Keratinocyte (primary cell): ENCODE measurements at regions not wholly inside any gene's neighbourhood (a gene's known extent, or its start where the extent isn't known, plus 50 kb on each side); places are given as distances from the start of the nearest gene placed in this dataset.

Experiments used
- EZH2 ChIP-seq: IDR thresholded peaks from one replicate; pipeline ENCODE4 v1.6.1; 2012; ENCODE audit warnings: inconsistent platforms, mild to moderate bottlenecking, low read length, moderate library complexity
- TF ChIP-seq, protein P1 (sequence below), 3 experiments: IDR thresholded peaks in 1 of 3; conservative IDR thresholded peaks in 1 of 3; optimal IDR thresholded peaks in 1 of 3; 2 replicates in 2 of 3; 3 replicates in 1 of 3; pipeline versions ENCODE3 to v1.5.1; 2011; ENCODE audit warnings: low read length in 3 of 3, mild to moderate bottlenecking in 3 of 3, moderate library complexity in 2 of 3, control low read depth in 1 of 3, inconsistent platforms in 1 of 3; ENCODE audit not compliant: insufficient read depth in 2 of 3; ENCODE audit errors: extremely low read depth in 1 of 3

DNA sequence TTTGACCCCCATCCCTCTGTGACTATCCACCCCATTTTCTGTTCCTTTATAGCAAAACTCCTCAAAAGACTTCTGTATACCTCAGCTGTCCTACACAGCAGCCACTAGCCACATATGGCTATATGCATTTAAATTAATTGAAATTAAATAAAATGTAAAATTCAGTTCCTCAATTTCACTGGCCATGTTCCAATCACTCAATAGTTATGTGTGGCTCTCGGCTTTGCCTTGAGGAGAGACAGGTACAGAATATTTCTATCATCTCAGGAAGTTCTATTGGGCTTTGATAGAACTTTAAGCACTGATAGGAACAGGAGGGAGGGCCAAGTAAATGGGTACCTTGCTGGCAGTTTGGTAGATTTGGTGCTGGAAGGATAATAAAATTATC lies 280.3 kb upstream of the AMIGO2 start:
- TF ChIP-seq, protein P1, sequence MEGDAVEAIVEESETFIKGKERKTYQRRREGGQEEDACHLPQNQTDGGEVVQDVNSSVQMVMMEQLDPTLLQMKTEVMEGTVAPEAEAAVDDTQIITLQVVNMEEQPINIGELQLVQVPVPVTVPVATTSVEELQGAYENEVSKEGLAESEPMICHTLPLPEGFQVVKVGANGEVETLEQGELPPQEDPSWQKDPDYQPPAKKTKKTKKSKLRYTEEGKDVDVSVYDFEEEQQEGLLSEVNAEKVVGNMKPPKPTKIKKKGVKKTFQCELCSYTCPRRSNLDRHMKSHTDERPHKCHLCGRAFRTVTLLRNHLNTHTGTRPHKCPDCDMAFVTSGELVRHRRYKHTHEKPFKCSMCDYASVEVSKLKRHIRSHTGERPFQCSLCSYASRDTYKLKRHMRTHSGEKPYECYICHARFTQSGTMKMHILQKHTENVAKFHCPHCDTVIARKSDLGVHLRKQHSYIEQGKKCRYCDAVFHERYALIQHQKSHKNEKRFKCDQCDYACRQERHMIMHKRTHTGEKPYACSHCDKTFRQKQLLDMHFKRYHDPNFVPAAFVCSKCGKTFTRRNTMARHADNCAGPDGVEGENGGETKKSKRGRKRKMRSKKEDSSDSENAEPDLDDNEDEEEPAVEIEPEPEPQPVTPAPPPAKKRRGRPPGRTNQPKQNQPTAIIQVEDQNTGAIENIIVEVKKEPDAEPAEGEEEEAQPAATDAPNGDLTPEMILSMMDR (optimal IDR thresholded peaks at IDR 0.05 in 1 of 3, IDR thresholded peaks at IDR 0.05 in 1 of 3, conservative IDR thresholded peaks at IDR 0.05 in 1 of 3; ENCODE audit: extremely low read depth in 1 of 3, insufficient read depth in 2 of 3, low read length in 3 of 3) = no peak
- no peak for TF ChIP-seq EZH2
